GM12874 (cell line): ENCODE measurements at regions not wholly inside any gene's neighbourhood (a gene's known extent, or its start where the extent isn't known, plus 50 kb on each side); places are given as distances from the start of the nearest gene placed in this dataset.

Experiments
- TF ChIP-seq, protein P1 (sequence below): IDR thresholded peaks from 2 replicates; pipeline ENCODE4 v1.5.1; 2011; ENCODE audit warnings: low read depth, mild to moderate bottlenecking, control low read depth, low read length, moderate library complexity; ENCODE audit not compliant: insufficient read depth

DNA sequence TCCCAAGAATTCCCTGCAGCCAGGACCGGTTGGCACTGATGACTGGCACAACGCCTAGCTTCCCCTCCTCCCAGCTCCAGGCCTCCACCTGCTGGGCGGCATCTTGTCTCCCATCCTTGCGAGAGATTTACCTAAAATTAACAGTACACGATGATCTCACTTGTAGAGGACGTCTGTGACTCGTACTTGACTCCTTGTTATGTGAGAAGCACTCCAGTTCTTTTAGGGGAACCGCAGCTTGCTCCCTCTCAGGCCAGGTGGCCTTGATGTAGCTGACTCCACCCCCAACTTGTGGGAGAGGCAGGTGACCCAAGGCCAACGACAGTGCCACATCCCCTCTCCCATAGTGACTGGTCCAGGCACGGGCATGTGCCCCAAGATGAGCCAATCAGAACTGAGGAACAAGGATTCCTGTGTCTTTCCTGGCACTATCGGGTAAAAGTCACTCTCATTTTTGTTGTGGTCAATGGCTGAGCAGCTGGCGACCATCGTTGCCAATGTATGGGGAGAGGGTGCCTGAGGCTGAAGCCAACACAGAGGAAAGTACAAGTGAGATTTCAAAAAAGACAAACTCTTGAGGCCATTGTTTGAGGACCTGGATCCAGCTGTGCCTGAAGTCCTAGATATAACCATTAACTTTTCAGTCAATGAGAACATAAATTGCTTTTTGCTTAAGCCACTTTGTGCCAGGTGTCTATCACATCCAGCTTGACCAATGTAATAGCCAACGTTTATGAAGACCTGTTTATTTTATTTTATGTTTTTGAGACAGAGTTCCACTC lies 208.7 kb downstream of the RBM19 start:
- TF ChIP-seq, protein P1, sequence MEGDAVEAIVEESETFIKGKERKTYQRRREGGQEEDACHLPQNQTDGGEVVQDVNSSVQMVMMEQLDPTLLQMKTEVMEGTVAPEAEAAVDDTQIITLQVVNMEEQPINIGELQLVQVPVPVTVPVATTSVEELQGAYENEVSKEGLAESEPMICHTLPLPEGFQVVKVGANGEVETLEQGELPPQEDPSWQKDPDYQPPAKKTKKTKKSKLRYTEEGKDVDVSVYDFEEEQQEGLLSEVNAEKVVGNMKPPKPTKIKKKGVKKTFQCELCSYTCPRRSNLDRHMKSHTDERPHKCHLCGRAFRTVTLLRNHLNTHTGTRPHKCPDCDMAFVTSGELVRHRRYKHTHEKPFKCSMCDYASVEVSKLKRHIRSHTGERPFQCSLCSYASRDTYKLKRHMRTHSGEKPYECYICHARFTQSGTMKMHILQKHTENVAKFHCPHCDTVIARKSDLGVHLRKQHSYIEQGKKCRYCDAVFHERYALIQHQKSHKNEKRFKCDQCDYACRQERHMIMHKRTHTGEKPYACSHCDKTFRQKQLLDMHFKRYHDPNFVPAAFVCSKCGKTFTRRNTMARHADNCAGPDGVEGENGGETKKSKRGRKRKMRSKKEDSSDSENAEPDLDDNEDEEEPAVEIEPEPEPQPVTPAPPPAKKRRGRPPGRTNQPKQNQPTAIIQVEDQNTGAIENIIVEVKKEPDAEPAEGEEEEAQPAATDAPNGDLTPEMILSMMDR: no peak

DNA sequence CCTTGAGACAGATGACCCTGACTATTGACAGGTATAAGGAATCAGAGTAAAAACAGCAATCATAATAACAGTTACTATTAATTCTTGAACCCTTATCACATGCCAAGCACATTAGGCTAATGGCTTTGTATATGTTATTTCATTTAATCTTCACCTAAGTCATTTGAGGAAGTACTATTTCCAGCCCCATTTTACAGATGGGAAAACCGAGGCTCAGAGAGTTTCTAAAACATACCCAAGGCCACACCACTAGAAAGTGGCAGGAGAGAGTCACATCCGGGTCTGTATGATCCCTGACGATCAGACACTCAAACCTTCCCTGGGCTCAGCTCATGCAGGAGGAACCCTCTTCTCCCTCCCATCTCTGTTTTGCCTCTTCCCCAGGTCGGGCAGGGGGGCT lies 209.5 kb downstream of the RBM19 start:
- TF ChIP-seq, protein P1: no peak

DNA sequence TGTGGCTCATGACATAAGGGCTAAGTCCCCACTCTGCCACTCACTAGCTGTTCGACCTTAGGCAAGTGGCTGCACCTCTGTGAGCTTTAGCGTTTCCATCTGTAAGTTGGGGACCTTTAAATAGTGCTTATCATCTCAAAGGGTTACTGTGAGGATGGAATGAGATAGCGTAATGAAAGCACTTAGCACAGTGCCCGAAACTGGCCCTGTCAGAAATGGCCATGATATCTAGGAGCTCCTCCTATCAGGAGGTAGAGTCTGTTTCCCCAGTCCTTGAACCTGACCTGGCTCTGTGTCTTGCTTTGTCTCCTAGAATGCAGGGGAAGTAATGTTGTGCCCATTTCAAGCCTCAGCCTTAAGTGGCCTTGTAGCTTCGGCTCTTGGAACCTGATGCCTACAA lies 211.0 kb downstream of the RBM19 start:
- TF ChIP-seq, protein P1: no peak

DNA sequence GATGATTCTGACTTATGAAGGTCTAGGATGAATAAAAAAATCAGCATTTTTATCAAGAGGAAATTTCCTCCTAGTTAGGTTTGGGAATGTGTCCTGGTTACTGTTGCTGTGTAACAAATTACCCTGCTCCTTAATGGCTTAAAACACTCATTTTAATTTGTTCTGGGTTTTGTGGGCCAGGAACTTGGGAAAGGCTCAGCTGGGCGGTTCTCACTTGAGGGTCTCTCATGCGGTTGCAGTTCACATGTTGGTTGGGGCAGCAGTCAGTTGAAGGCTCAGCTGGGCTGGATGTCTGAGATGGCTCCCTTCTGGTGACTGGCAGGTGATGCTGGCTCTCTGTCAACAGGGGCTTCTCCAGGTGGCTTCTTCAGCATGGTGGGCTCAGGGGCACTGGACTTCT lies 214.6 kb downstream of the RBM19 start:
- TF ChIP-seq, protein P1: no peak

DNA sequence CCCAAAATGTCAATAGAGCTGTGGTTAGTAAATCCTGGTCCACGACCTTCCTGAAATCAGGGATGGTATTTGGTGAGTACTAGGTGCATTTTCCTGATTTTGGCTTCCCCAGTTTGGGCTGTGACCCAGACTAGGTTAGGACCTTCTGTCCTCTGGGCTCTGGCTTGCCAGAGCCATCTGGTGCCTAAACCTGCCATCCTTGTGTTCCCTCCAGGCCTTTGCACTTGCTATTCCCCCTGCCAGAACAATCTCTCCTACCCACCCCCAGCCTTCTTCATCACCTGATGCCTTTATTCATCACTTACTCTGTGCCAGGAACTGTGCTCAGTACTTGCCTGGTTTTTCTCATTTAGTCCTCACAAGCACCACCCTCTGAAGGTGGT lies 216.7 kb downstream of the RBM19 start:
- TF ChIP-seq, protein P1: no peak

DNA sequence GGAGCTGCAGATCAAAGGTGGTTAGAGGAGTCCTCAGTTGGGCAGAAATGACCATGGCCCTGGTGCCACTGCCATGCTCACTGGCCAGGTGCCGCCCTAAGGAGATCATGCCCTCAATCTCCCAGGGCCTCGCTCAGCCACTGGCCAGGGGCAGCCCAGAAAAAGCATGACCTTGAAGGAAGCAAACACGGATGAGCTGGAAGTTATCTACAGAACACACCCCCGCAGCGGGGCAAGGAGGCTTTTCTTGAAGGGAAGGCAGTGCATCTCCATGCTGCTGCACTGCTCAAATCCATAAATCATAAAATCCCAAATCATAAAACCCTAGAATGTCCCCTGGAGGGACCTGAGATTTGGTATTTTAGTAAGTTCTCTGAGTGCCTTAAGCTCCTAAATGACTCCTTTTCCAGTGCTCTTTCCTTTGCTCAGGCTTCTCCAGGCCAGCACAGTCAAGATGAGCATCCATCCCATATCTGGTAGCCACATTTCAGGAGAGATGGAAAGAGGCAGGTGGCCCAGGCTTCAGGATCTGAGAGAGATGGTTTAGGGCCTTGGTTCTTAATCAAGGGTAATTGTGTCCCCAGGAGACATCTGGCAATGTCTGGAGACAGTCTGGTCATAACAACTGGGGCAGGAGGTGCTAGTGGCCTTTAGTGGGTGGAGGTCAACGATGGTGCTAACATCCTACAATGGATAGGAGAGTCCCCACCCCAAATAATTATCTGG lies 217.3 kb downstream of the RBM19 start:
- TF ChIP-seq, protein P1: no peak

DNA sequence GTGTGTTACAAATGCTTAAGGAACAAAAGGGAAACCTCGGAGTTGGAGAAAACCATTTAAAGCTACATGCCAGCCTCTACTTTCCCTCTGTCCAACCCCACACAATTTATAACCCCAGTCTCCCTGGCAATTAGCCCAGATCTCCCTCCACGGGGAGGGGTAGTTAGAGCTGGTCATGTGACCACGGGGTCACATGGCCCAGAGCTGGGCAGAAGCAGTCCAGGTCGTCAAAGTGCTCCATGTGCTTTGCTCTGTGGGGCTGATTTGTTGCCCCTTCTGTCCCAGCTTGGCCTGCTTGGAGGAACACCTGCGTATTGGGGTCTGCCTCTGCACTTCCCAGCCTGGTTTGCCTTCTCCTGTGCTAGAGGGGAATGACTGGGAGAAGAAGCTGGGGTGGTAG lies 219.1 kb downstream of the RBM19 start:
- TF ChIP-seq, protein P1: no peak
